Upper lobe of left lung (tissue), 4 donors: ENCODE measurements at regions not wholly inside any gene's neighbourhood (a gene's known extent, or its start where the extent isn't known, plus 50 kb on each side); places are given as distances from the start of the nearest gene placed in this dataset.

Experiments used
- CTCF ChIP-seq, 6 experiments: fragments of 450-650 bp in 4 of 6; fragments of 200-600 bp in 2 of 6; sonication (generic) in 2 of 6; IDR thresholded peaks; one replicate each; pipeline ENCODE4 v1.5.1; 2016 to 2019; ENCODE audit warnings: antibody characterized with exemption in 6 of 6
- POLR2AphosphoS5 ChIP-seq, 2 donors: sonication (generic); formaldehyde crosslinking; IDR thresholded peaks; one replicate each; pipeline ENCODE4 v1.5.1; 2017; ENCODE audit warnings: antibody characterized with exemption in 2 of 2

DNA sequence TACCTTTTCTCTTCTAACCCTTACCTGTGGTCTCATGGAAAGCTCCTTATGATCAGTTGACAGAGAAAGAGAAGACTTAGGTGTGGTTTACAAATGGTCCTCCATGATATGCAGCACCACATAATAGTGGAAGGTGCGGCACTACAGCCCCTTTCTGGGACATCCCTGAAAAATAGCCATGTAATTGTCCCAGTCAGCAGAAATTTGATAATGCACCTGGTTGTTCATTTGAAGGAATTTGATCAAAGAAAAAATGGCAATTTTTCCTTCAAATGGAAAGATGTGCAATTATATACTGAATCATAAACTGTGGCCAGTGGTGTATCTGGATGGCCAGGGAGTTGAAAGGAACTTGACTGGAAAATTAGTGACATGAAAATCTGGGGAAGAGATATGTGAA lies 293.6 kb upstream of the PCDH20 start:
- TF ChIP-seq POLR2AphosphoS5 (IDR thresholded peaks at IDR 0.05) (no peak), CTCF (IDR thresholded peaks at IDR 0.05) (no peak)
